Endothelial cell of umbilical vein (primary cell): ENCODE measurements at regions not wholly inside any gene's neighbourhood (a gene's known extent, or its start where the extent isn't known, plus 50 kb on each side); places are given as distances from the start of the nearest gene placed in this dataset.

Experiments used
- BruUV-seq: library from RNA; stranded (reverse); fragments of 400-500 nt; replicated peaks from 2 replicates; lab custom pipeline; 2021; lab: Mats Ljungman, UMichigan
- CTCF ChIA-PET: fragments of 300-600, 350-600 bp; sonication (Branson Sonifier 250); formaldehyde crosslinking; loops from one replicate; lab custom pipeline; 2021; ENCODE audit warnings: antibody characterized with exemption, inconsistent platforms; lab: Charles Lee
- POLR2A ChIA-PET: fragments of 300-600, 350-600 bp; sonication (Branson Sonifier 250); formaldehyde crosslinking; loops from one replicate; lab custom pipeline; 2021; ENCODE audit warnings: antibody characterized with exemption, inconsistent platforms; lab: Charles Lee
- DNase-seq: peaks from one replicate; pipeline ENCODE4 v3.0.0-alpha.2; 2011; ENCODE audit warnings: low read depth, low spot score
- FAIRE-seq: peaks from 2 replicates; lab custom pipeline; 2011; peaks lifted over from hg19 to GRCh38; lab: Jason Lieb, UNC
- H2AFZ ChIP-seq: 2 replicates; pipeline ENCODE4 v1.6.0; 2012; ENCODE audit warnings: low read depth, low read length, control low read depth, inconsistent platforms
- H3K27ac ChIP-seq: 2 replicates; pipeline ENCODE4 v1.5.1; 2011; ENCODE audit warnings: low read depth, mild to moderate bottlenecking, control low read depth, low read length, moderate library complexity; ENCODE audit not compliant: insufficient read depth
- H3K27me3 ChIP-seq, 2 experiments: 2 replicates each; pipeline versions ENCODE4 v1.6.0 to v1.6.1; 2011; ENCODE audit warnings: low read length in 2 of 2, mixed read lengths in 1 of 2; ENCODE audit not compliant: control insufficient read depth in 2 of 2, insufficient read depth in 2 of 2
- H3K36me3 ChIP-seq, 2 experiments: 2 replicates in 1 of 2; 3 replicates in 1 of 2; pipeline ENCODE4 v1.5.1; 2011; ENCODE audit warnings: low read length in 2 of 2, mild to moderate bottlenecking in 1 of 2, moderate library complexity in 1 of 2; ENCODE audit not compliant: control insufficient read depth in 2 of 2, insufficient read depth in 2 of 2; ENCODE audit errors: extremely low read depth in 1 of 2
- H3K4me1 ChIP-seq: 3 replicates; pipeline ENCODE4 v1.5.1; 2011; ENCODE audit warnings: mild to moderate bottlenecking, low read length; ENCODE audit not compliant: control insufficient read depth, insufficient read depth; ENCODE audit errors: extremely low read depth
- H3K4me2 ChIP-seq: 2 replicates; pipeline ENCODE4 v1.6.1; 2011; ENCODE audit warnings: low read length, control low read depth, mixed read lengths; ENCODE audit not compliant: insufficient read depth
- H3K4me3 ChIP-seq, 3 experiments: fragments of 200-600 bp in 1 of 3; sonication (generic), shearing (Covaris generic) in 1 of 3; replicated peaks in 1 of 3; 2 replicates each; pipeline ENCODE4 v1.5.1; 2011 to 2016; ENCODE audit warnings: control low read depth in 3 of 3, low read length in 3 of 3, mild to moderate bottlenecking in 2 of 3, inconsistent platforms in 1 of 3, low read depth in 1 of 3, moderate library complexity in 1 of 3; ENCODE audit not compliant: insufficient read depth in 1 of 3
- H3K79me2 ChIP-seq: 2 replicates; pipeline ENCODE4 v1.6.0; 2012; ENCODE audit warnings: low read length, inconsistent platforms; ENCODE audit not compliant: control insufficient read depth, insufficient read depth
- H3K9ac ChIP-seq: replicated peaks from 2 replicates; pipeline ENCODE3; 2011; ENCODE audit warnings: low read length, control low read depth; ENCODE audit not compliant: insufficient read depth; ENCODE audit errors: extremely low read depth
- H3K9me1 ChIP-seq: replicated peaks from 3 replicates; pipeline ENCODE4 v1.6.0; 2011; ENCODE audit warnings: mild to moderate bottlenecking, low read length; ENCODE audit not compliant: control insufficient read depth, insufficient read depth; ENCODE audit errors: extremely low read depth
- H3K9me3 ChIP-seq: replicated peaks from 2 replicates; pipeline ENCODE4 v1.5.1; 2012; ENCODE audit warnings: low read length, inconsistent platforms; ENCODE audit not compliant: control insufficient read depth, insufficient read depth
- H4K20me1 ChIP-seq: replicated peaks from 2 replicates; pipeline ENCODE3; 2011; ENCODE audit warnings: mild to moderate bottlenecking, low read length; ENCODE audit not compliant: control insufficient read depth, insufficient read depth; ENCODE audit errors: extremely low read depth
- CTCF ChIP-seq, 2 donors: IDR thresholded peaks; 1 replicate in 1 of 2; 2 replicates in 1 of 2; pipeline ENCODE4 v1.5.1; 2011; ENCODE audit warnings: low read length in 2 of 2, mild to moderate bottlenecking in 2 of 2, moderate library complexity in 2 of 2, control low read depth in 1 of 2, inconsistent platforms in 1 of 2, low read depth in 1 of 2; ENCODE audit not compliant: insufficient read depth in 1 of 2; ENCODE audit errors: extremely low read depth in 1 of 2
- EZH2 ChIP-seq: IDR thresholded peaks from 2 replicates; pipeline ENCODE4 v1.6.1; 2012; ENCODE audit warnings: borderline replicate concordance, low read depth, mild to moderate bottlenecking, moderate library complexity, low read length, inconsistent platforms; ENCODE audit not compliant: severe bottlenecking
- FOS ChIP-seq: IDR thresholded peaks from 2 replicates; pipeline ENCODE4 v1.6.1; 2011; ENCODE audit warnings: mild to moderate bottlenecking, low read length, moderate library complexity, borderline replicate concordance; ENCODE audit not compliant: insufficient read depth
- GATA2 ChIP-seq: IDR thresholded peaks from 2 replicates; pipeline ENCODE4 v1.7.0; 2011; ENCODE audit warnings: low read depth, mild to moderate bottlenecking, moderate library complexity, mixed read lengths, low read length; ENCODE audit not compliant: insufficient read length, insufficient read depth
- JUN ChIP-seq: IDR thresholded peaks from 2 replicates; pipeline ENCODE4 v1.6.1; 2011; ENCODE audit warnings: borderline replicate concordance, low read depth; ENCODE audit not compliant: insufficient read length, insufficient read depth
- MYC ChIP-seq: IDR thresholded peaks from one replicate; pipeline ENCODE4 v1.6.1; 2011; ENCODE audit warnings: mild to moderate bottlenecking, low read depth, low read length
- POLR2A ChIP-seq: IDR thresholded peaks from 2 replicates; pipeline ENCODE4 v1.6.1; 2012; ENCODE audit warnings: low read depth, mild to moderate bottlenecking, control low read depth, low read length
- POLR2AphosphoS5 ChIP-seq: IDR thresholded peaks from 2 replicates; pipeline ENCODE4 v1.6.1; 2012; ENCODE audit warnings: low read depth, mild to moderate bottlenecking, control low read depth, low read length, moderate library complexity; ENCODE audit not compliant: insufficient read depth
- dilution Hi-C: fragments of 300-500 bp; cut with MboI; formaldehyde crosslinking; loops from one replicate; pipeline ENCODE4 v1.15.0; 2019; ENCODE audit warnings: low sequenced_read_pairs; ENCODE audit not compliant: extremely low pct_ligation_motif_present
- intact Hi-C: fragments of 100-400 bp; cut with micrococcal nuclease; formaldehyde crosslinking; loops from one replicate; pipeline ENCODE4 v1.10.0; 2022
- TF ChIP-seq, protein P1 (sequence below): IDR thresholded peaks from 2 replicates; pipeline ENCODE4 v1.6.1; 2011; ENCODE audit not compliant: insufficient read depth, insufficient read length

DNA sequence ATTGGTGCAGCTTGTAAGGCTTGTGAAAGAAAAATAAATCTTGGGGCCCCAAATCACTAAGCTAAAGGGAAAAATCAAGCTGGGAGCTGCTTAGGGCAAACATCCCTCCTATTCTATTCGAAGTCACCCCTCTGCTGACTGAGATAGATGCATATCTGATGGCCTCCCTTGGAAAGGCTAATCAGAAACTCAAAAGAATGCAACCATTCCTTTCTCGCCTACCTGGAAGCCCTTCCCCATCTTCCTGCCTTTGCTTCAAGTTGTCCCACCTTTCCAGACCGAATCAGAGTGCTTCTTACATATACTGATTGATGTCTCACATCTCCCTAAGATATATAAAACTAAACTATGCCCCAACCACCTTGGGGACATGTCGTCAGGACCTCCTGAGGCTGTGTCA is 240.3 kb downstream of the SKIDA1 start:
- no peak for DNase-seq
- CTCF ChIA-PET, result interaction anchor here (0.6 to 1.2 kb wide), 4 partner anchors 21 to 222 kb away, joined by 3 to 4 read pairs (median 4); no protein-coding TSS in a partner anchor
- TF ChIP-seq FOS (no peak), CTCF (IDR thresholded peaks at IDR 0.05; ENCODE audit: extremely low read depth in 1 of 2, insufficient read depth in 1 of 2, low read depth in 1 of 2, low read length in 2 of 2) (no peak)
- Histone ChIP-seq H3K36me3 (no peaks in the 10 kb centered on the region), H4K20me1 (no peaks in the 10 kb centered on the region), H3K27ac (no peak overlapping the region), H3K9ac (no peak overlapping the region), H3K9me3 (no peaks in the 10 kb centered on the region), H2AFZ (no peak overlapping the region), H3K9me1 (no peaks in the 10 kb centered on the region), H3K4me3 (no peak overlapping the region), H3K79me2 (no peaks in the 10 kb centered on the region), H3K4me2 (no peak overlapping the region), H3K27me3 (no peaks in the 10 kb centered on the region), H3K4me1 (peaks cover 8% of the 10 kb centered on the region)
- POLR2A ChIA-PET, result no interaction called here
- no peak for FAIRE-seq
- dilution Hi-C loops, result no loop called here
- intact Hi-C loops, result no loop called here
- no TSS peak for BruUV-seq

GRCh38 chr10:21284301-21284700 is 241.2 kb downstream of the SKIDA1 start:
- Histone ChIP-seq H3K9me1 (no peaks in the 10 kb centered on the region), H3K79me2 (no peaks in the 10 kb centered on the region), H3K36me3 (no peaks in the 10 kb centered on the region), H4K20me1 (no peaks in the 10 kb centered on the region), H3K4me3 (no peak overlapping the region), H3K27me3 (no peaks in the 10 kb centered on the region), H3K9ac (no peak overlapping the region), H2AFZ (no peak overlapping the region), H3K27ac (no peak overlapping the region), H3K9me3 (no peaks in the 10 kb centered on the region), H3K4me1 (peaks cover 8% of the 10 kb centered on the region), H3K4me2 (no peak overlapping the region)
- ChIA-PET POLR2A (no interaction called here), CTCF (interaction anchor here (1.0 to 1.2 kb wide), 3 partner anchors 9 to 211 kb away, joined by 3 read pairs; no protein-coding TSS in a partner anchor)
- no peak for FAIRE-seq
- dilution Hi-C loops (no loop called here), intact Hi-C loops (no loop called here)
- TF ChIP-seq GATA2 (no peak), FOS (no peak), EZH2 (no peak), POLR2A (no peak), CTCF (IDR thresholded peaks at IDR 0.05; ENCODE audit: extremely low read depth in 1 of 2, insufficient read depth in 1 of 2, low read depth in 1 of 2, low read length in 2 of 2) (no peak), MYC (no peak), POLR2AphosphoS5 (no peak), JUN (no peak)
- TF ChIP-seq, protein P1, sequence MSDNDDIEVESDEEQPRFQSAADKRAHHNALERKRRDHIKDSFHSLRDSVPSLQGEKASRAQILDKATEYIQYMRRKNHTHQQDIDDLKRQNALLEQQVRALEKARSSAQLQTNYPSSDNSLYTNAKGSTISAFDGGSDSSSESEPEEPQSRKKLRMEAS, result no peak
- no TSS peak for BruUV-seq
- no peak for DNase-seq
